Medulla oblongata (tissue), 1 donor: ENCODE measurements at regions not wholly inside any gene's neighbourhood (a gene's known extent, or its start where the extent isn't known, plus 50 kb on each side); places are given as distances from the start of the nearest gene placed in this dataset.
A peak's percentile ranks its signal among the peaks of the same experiment; 100 is the strongest.
"Not testable (repeated sequence)": the region's sequence is repeated elsewhere in the genome, so short reads cannot be mapped to it uniquely, and the experiment has no call there.

Experiments
- DNase-seq: peaks from one replicate; pipeline ENCODE4 v3.0.0-alpha.2; 2015; ENCODE audit errors: extremely low spot score

GRCh38 chr10:34957531-34957930 lies 132.6 kb downstream of the CUL2 start:
- no peak for DNase-seq

DNA sequence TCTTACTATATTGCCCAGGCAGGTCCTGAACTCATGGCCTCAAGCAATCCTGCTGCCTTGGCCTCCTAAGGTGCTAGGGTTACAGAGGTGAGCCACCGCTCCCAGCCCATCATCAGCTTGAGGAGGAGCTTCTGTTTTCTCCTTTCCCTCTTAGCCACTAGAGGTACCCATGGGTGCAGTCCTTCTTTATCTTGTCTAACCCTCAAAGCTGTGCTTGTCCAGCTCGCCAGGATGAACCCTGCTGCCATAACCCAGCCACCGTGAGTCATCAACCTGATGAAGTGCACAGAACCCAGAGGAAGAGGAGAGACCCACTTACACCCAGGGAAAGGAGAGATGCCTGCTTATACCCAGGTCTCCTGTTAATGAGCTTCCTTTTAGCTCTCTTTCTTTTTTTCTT lies 133.4 kb downstream of the CUL2 start:
- DNase-seq: no peak

DNA sequence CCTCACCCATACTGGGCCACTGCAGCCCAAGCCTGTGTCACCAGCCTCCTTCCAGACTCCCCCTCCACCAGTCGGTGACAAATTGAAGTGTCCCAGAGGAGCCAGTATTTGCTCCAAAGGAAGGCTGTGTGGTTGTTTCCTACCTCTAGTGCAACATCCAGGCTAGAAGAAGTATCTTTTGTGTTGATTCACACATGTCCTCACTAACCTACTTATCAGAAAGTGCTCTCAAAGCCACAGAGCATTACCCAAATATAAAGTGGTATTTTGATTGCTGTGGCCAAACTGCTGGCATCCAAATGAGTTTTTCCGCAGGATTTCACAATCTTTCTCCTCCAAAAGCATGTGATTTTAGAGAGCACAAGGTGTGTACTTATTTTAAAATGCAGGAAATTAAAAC lies 134.8 kb downstream of the CUL2 start:
- no peak for DNase-seq

DNA sequence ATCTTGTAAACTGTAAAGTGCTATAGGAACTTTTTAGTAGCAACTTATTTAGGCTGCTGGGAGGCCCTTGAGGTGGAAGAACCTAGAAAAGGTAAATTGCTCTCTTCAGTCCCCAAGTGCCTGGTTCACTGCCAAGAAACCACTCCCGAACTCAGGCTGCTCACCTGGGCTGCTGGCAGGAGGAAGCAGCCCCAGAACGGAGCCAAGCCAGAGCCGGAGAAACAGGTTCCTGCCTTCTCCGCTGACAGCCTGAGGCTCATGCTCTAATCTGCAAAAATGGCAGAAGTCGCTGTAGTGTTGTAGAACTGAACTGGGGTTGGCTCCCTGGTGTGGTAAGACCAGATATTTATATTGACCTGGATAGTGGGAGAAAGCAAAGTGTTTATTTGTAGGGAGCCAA lies 136.0 kb downstream of the CUL2 start:
- DNase-seq: no peak

- DNase-seq: not testable (repeated sequence)
These were observed 136.3 kb upstream of the PARD3 start for GRCh38 chr10:34951263-34951887.

DNA sequence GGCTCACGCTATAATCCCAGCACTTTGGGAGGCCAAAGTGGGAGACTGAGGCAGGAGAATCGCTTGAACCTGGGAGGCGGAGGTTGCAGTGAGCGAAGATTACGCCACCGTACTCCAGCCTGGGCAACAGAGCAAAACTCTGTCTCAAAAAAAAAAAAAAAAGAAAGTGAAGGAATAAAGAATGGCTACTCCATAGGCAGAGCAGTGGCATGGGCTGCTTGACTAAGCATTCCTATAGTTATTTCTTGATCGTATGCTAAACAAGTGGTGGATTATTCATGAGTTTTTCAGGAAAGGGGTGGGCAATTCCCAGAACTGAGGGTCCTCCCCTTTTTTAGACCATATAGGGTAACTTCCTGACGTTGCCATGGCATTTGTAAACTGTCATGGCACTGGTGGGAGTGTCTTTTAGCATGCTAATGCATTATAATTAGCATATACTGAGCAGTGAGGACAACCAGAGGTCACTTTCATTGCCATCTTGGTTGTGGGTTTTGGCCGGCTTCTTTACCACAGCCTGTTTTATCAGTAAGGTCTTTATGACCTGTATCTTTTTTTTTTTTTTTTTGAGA lies 130.9 kb upstream of the PARD3 start:
- not testable (repeated sequence) for DNase-seq

DNA sequence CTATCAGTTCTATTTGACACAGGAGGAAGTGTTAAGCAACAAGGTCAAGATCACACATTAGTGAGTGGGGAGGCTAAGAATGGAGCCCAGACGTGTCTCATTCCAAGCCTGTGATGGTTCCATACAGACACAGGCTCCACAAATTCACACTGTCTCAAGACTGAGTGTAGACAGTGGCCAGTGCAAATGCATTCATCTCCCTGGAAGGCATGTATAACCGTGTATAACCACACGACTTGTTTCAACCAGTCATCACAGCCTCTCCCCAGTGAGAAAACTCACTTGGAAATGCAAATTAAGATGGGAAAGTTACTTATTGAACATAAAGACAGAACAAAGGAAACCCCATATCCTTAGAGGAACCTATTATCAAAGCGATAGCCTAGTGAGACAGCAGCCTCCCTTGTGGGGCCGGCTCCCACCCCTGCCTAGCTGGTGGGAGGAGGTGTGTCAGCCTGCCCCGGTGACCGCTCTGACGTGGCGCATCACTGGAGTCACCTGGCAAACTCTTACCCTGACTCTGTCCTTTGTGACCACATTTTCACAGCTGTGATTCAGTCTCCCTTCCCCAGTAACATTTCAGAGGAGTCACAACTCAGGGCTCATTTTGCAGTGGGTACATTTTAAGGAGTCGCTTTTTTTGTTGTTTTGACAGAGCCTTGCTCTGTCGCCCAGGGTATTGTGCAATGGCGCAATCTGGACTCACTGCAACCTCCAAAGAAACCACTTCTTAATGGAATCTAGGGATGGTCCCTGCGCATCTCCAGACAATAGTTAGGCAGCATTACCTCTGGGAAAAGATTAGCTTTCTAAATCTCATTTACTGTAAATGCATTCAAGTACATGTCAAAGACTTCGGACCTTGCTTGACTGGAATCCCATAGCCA lies 126.6 kb upstream of the PARD3 start:
- DNase-seq: no peak

GRCh38 chr10:34940436-34940835 lies 125.3 kb upstream of the PARD3 start:
- no peak for DNase-seq

GRCh38 chr10:34938399-34938670 lies 123.2 kb upstream of the PARD3 start:
- DNase-seq: no peak

DNA sequence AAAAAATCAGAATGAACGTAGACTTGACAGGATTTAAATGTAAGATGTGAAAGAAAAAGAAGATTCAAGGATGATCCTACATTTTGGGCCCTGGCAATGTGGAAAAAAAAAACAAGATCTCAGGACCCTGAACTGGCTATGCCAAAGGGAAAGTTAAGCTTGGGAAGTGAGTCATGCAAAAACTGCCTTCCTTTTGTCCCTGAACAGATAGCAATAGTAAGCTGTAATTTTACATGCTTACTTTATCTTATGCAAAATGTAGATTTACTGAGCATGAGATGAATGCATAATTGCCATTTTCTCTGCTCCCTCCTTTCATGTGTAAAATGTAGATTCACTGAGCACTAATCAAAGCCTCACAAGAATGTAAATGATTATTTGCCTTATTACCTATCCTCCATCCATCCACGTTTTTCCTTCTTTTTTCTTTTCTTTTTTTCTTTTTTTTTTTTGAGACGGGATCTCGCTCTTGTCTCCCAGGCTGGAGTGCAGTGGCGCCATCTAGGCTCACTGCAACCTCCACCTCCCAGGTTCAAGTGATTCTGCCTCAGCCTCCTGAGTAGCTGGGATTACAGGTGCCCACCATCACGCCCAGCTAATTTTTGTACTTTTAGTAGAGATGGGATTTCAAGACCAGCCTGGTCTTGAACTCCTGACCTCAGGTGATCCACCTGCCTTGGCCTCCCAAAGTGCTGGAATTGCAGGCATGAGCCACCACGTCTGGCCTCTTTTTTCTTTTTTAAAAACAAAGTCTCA lies 122.7 kb upstream of the PARD3 start:
- DNase-seq: not testable (repeated sequence)

GRCh38 chr10:34936061-34936460 lies 121.0 kb upstream of the PARD3 start:
- no peak for DNase-seq

GRCh38 chr10:34933676-34934075 lies 118.6 kb upstream of the PARD3 start:
- DNase-seq: peak; percentile 5

- DNase-seq: no peak
These were observed 117.1 kb upstream of the PARD3 start for GRCh38 chr10:34932235-34932634.

DNA sequence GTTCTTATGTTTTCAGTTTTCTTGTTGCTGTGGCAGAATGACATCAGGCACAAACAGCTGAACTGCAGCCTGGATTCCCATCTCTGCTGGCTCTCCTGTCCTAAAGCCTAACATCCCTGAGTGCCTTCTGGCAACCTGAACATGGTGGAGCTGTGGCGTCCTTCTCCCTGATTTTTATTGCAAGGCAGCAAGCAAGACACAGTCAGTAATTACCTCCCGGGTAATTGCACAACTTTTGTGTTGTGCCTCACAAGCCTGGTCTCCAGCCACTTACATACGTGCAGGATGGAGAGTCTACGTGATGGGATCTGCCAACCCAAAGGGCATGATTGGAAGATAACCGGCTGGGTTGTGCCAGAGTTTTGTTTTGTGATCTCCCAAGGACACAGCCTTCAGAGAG lies 116.1 kb upstream of the PARD3 start:
- DNase-seq: no peak

DNA sequence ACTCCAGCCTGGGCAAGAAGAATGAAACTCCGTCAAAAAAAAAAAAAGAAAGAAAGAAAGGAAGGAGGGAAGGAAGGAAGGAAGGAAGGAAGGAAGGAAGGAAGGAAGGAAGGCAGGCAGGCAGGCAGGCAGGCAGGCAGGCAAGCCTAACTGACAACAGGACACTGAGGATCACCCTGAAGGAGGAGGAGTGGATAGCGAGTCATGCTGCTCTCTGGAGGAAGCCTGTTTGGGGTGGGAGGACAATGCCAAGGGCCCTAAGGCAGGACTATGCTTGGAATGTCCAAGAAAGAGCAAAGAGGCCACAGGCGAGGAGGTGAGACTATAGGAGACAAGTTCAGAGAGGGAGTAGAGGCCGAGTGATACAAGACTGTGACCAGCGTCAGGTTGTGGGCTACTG lies 107.0 kb upstream of the PARD3 start:
- DNase-seq: no peak

DNA sequence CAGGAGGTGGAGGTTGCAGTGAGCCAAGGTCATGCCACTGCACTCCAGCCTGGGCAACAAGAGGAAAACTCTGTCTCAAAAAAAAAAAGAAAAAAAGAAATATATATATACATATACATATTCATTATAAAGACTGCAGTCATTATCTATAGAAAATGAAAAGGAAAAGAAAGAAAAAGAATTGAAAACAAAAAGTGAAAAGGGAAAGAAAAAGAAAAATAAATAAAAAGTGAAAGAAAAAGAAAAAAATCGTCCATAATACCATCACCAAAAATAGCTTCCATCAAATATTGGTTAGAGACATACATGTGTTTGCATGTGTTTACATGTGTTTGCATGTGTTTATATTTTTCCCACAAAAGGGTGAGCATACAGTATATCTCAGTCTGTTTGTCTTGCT lies 105.5 kb upstream of the PARD3 start:
- DNase-seq: no peak

DNA sequence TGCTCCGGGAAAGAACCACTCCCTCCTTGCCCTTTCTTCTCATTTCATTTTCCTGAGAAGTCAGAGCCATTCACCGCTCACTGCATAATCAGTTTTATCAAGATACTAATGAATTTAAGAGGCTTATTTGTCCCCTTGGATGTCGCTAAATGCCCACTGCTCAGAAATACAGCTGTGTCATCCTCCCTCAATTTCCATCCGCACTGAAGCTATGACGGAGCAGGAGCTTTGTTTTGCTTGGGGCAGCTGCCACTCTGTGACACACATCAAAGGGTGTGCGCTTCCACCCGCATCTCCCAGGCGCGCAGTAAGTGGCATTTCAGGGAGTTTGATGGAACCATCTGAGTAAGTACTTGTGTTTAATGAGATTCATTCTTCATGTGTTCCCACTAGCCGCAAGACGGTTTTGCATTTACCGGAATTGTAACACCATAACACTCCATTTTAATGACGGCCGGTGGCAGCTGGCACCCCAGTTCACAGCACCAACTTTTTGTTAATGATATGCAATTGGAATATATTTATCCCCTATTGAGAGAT lies 103.8 kb upstream of the PARD3 start:
- DNase-seq: no peak

DNA sequence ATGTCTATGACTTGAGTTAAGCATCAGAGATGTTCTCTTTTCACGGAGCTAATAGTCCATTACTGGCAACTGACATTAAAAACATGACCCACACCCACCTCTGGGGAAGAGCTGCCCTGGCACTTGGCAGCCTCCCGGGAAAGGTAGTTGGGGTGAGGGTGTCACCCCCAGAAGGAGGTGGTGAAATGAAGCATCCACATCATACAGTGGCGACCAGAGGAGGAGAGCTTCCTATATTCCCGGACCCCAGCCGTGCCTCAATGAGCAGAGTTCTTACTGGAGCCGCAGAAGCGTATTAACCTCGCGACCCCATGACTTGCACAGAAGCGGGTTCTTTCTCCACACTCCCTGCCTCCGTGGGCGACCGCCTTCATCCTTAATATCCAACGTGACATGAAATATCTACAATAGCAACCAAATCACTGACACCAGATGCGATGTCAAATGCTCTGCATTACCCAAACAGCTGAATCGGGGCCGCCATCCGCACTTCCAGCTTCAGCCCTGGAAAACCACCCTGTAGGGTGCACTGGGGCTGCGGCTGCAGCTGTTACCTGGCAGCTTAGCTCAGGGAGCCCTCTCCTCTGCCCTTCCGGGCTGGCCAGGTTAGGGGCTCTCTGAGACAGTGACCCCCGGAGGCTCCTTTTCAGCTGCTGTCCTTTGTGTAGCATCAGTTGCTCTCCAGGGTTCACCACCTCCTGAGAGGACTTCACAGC lies 103.1 kb upstream of the PARD3 start:
- DNase-seq: no peak

GRCh38 chr10:34916314-34916713 lies 101.2 kb upstream of the PARD3 start:
- DNase-seq: no peak

DNA sequence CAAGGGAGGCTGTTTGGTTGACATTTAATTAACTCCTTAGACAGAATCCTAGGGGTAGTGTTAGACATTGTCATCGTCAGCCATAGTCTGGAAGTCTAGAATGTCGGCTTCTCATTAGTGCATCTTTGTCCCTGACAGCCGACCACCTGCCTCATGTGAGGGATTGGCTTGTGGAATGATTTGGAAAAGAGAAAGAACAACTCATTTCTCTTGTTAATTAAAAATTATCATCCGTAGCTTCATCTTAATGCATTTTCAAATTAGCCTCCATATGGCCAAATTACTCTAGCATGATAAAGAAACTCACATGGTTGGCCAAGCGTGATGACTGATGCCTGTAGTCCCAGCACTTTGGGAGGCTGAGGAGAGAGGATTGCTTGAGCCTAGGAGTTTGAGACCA lies 97.7 kb upstream of the PARD3 start:
- no peak for DNase-seq

- DNase-seq: no peak
These were observed 96.6 kb upstream of the PARD3 start for GRCh38 chr10:34911661-34912205.
